HCT116 (cell line): ENCODE measurements at regions not wholly inside any gene's neighbourhood (a gene's known extent, or its start where the extent isn't known, plus 50 kb on each side); places are given as distances from the start of the nearest gene placed in this dataset.

Experiments
- EZH2 ChIP-seq: fragments of 200-600 bp; sonication (generic); IDR thresholded peaks from 2 replicates; pipeline ENCODE4 v1.6.1; 2017; ENCODE audit warnings: antibody characterized with exemption, mixed run types
- EZH2phosphoT487 ChIP-seq: fragments of 200-600 bp; IDR thresholded peaks from 2 replicates; pipeline ENCODE4 v1.6.1; 2018; ENCODE audit warnings: antibody characterized with exemption, borderline replicate concordance
- POLR2A ChIP-seq: IDR thresholded peaks from 2 replicates; pipeline ENCODE4 v1.7.0; 2011; ENCODE audit warnings: borderline replicate concordance; ENCODE audit not compliant: insufficient read depth, insufficient read length; ENCODE audit errors: extremely low read depth
- POLR2AphosphoS5 ChIP-seq: IDR thresholded peaks from 2 replicates; pipeline ENCODE4 v1.6.1; 2011; ENCODE audit warnings: mild to moderate bottlenecking, low read depth, low read length, moderate library complexity

DNA sequence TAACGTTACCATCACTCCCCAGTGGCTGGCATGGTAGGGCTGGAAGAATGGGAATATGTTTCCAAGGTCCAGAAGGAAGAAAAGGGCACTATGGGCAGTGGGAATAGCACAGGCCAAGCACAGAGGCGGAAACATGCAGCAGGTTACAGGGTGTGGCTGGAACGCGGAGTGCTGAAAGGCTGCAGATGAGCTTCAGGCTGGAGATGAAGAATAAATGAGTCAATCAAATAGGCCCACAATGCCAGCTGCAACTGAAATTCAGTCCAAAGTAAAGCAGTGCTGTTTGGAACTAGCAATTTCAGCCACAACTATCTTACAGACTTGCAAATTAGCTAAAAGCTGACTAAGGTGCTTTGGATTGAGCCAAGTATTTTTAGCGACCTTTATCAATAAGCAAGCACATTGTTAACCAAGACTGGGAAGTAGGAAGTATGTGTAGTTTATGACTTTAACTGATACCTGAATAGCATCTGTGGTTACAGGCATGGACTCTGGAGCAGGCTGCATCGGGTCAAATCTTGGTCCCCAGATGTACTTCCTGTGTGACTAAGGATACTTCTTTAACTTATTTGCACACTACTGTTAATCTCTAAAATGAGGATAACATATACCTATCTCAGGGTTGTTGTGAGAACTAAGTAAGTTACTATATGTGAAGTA lies 77.5 kb upstream of the CTTNBP2 start:
- TF ChIP-seq EZH2phosphoT487: no peak
- no peak for TF ChIP-seq POLR2A
- TF ChIP-seq EZH2: no peak
- no peak for TF ChIP-seq POLR2AphosphoS5
